K562 (cell line): ENCODE measurements at regions not wholly inside any gene's neighbourhood (a gene's known extent, or its start where the extent isn't known, plus 50 kb on each side); places are given as distances from the start of the nearest gene placed in this dataset.

Source experiments
- ATAC-seq: fragments of 200-7000 bp; cut with Tn5 transposase; 3 replicates; pipeline ENCODE4 v1.9.1; 2020; ENCODE audit warnings: moderate library complexity
- BruUV-seq: library from RNA; stranded (reverse); fragments of 400-500 nt; replicated peaks from 2 replicates; lab custom pipeline; 2021; lab: Mats Ljungman, UMichigan
- CTCF ChIA-PET: fragments of 300-600 bp; formaldehyde crosslinking; extraction: SDS; loops from one replicate; lab custom pipeline; 2021; ENCODE audit warnings: low intra/inter-chr PET ratio; lab: Yijun Ruan, JAX
- POLR2A ChIA-PET: fragments of 300-600, 350-650 bp; sonication (Branson Sonifier 250); formaldehyde crosslinking; extraction: SDS; loops from one replicate; lab custom pipeline; 2021; ENCODE audit warnings: antibody characterized with exemption, inconsistent platforms; lab: Yijun Ruan, JAX
- DNase-seq, 4 experiments: peaks; one replicate each; pipeline versions ENCODE4 v3.0.0 to v3.0.0-alpha.2; 2011 to 2018; ENCODE audit warnings: low spot score in 3 of 4, mixed read lengths in 3 of 4; ENCODE audit errors: extremely low read depth in 1 of 4
- FAIRE-seq: peaks from 2 replicates; lab custom pipeline; 2011; peaks lifted over from hg19 to GRCh38; lab: Jason Lieb, UNC
- H2AFZ ChIP-seq: 2 replicates; pipeline ENCODE4 v1.6.0; 2011; ENCODE audit warnings: low read depth, low read length, control low read depth, inconsistent platforms
- H3K27ac ChIP-seq: fragments of 200-600 bp; 3 replicates; pipeline ENCODE4 v1.8.0; 2011; ENCODE audit warnings: low read depth, mild to moderate bottlenecking, control low read depth, inconsistent platforms, low read length, moderate library complexity, mixed read lengths; ENCODE audit errors: extremely low read depth
- H3K27me3 ChIP-seq, 2 experiments: fragments of 300-600 bp in 1 of 2; 2 replicates in 1 of 2; 3 replicates in 1 of 2; pipeline versions ENCODE4 v1.6.0 to v1.8.0; 2011; ENCODE audit warnings: inconsistent platforms in 2 of 2, low read length in 2 of 2, mild to moderate bottlenecking in 1 of 2, mixed read lengths in 1 of 2, moderate library complexity in 1 of 2; ENCODE audit not compliant: control insufficient read depth in 2 of 2, insufficient read depth in 2 of 2
- H3K36me3 ChIP-seq: fragments of 300-600 bp; 3 replicates; pipeline ENCODE4 v1.8.0; 2011; ENCODE audit warnings: mild to moderate bottlenecking, low read length, inconsistent platforms; ENCODE audit not compliant: control insufficient read depth, insufficient read depth
- H3K4me1 ChIP-seq, 2 experiments: fragments of 200-600 bp in 1 of 2; replicated peaks in 1 of 2; 2 replicates in 1 of 2; 3 replicates in 1 of 2; pipeline versions ENCODE4 v1.5.1 to v1.8.0; 2011; ENCODE audit warnings: inconsistent platforms in 2 of 2, low read length in 2 of 2, mild to moderate bottlenecking in 1 of 2, mixed read lengths in 1 of 2, moderate library complexity in 1 of 2; ENCODE audit not compliant: control insufficient read depth in 2 of 2, insufficient read depth in 2 of 2
- H3K4me2 ChIP-seq: 2 replicates; pipeline ENCODE4 v1.6.1; 2011; ENCODE audit warnings: low read length, control low read depth, inconsistent platforms, mixed read lengths; ENCODE audit not compliant: insufficient read depth
- H3K4me3 ChIP-seq: fragments of 200-600 bp; sonication (generic), shearing (Covaris generic); 2 replicates; pipeline ENCODE4 v1.5.1; 2016; ENCODE audit warnings: control low read depth, inconsistent platforms
- H3K79me2 ChIP-seq: fragments of 200-600 bp; 3 replicates; pipeline ENCODE4 v1.8.0; 2011; ENCODE audit warnings: low read length, inconsistent platforms; ENCODE audit not compliant: control insufficient read depth, insufficient read depth
- H3K9ac ChIP-seq, 2 experiments: 2 replicates each; pipeline versions ENCODE4 v1.6.0 to v1.6.1; 2011; ENCODE audit warnings: low read depth in 2 of 2, low read length in 2 of 2, control low read depth in 1 of 2, inconsistent platforms in 1 of 2, mild to moderate bottlenecking in 1 of 2, mixed read lengths in 1 of 2; ENCODE audit not compliant: insufficient read depth in 1 of 2
- H3K9me1 ChIP-seq: one replicate; pipeline ENCODE4 v1.6.0; 2011; ENCODE audit warnings: inconsistent platforms, mild to moderate bottlenecking, low read length, moderate library complexity; ENCODE audit not compliant: control insufficient read depth, insufficient read depth
- H3K9me3 ChIP-seq: replicated peaks from 2 replicates; pipeline ENCODE4 v1.5.1; 2011; ENCODE audit warnings: low read depth, low read length, inconsistent platforms; ENCODE audit not compliant: control insufficient read depth, insufficient read depth
- H4K20me1 ChIP-seq: replicated peaks from 2 replicates; pipeline ENCODE4 v1.6.1; 2011; ENCODE audit warnings: low read length, inconsistent platforms, mixed read lengths; ENCODE audit not compliant: control insufficient read depth, insufficient read depth
- BCL6 ChIP-seq: fragments of 250-450 bp; sonication (Bioruptor Pico); IDR thresholded peaks from 2 replicates; pipeline ENCODE4 v1.4.0; 2020
- CXXC5 ChIP-seq: fragments of 250-450 bp; sonication (Bioruptor Pico); IDR thresholded peaks from 2 replicates; pipeline ENCODE4 v1.8.0; 2022; ENCODE audit warnings: inconsistent platforms, mild to moderate bottlenecking, moderate library complexity
- DIDO1 ChIP-seq: fragments of 450-650 bp; IDR thresholded peaks from 2 replicates; pipeline ENCODE4 v1.6.1; 2016; ENCODE audit warnings: low read depth, missing biosample characterization, missing genetic modification characterization
- ETV6 ChIP-seq, 3 experiments: fragments of 150-350 bp in 1 of 3; sonication (generic) in 1 of 3; formaldehyde crosslinking in 1 of 3; IDR thresholded peaks; 2 replicates each; pipeline versions ENCODE4 v1.6.1 to v1.8.0; 2014 to 2022; ENCODE audit warnings: borderline replicate concordance in 2 of 3, low read depth in 2 of 3, antibody characterized with exemption in 1 of 3, low read length in 1 of 3, mild to moderate bottlenecking in 1 of 3, missing genetic modification reagents in 1 of 3
- FOXM1 ChIP-seq, 2 experiments: fragments of 450-650 bp in 1 of 2; sonication (generic) in 1 of 2; formaldehyde crosslinking in 1 of 2; IDR thresholded peaks; 2 replicates each; pipeline versions ENCODE4 v1.6.1 to v1.9.0; 2017 to 2022; ENCODE audit warnings: low read depth in 2 of 2, mild to moderate bottlenecking in 2 of 2, missing genetic modification reagents in 1 of 2, moderate library complexity in 1 of 2
- HOMEZ ChIP-seq: fragments of 250-450 bp; sonication (Bioruptor Pico); IDR thresholded peaks from 2 replicates; pipeline ENCODE4 v1.4.0; 2020; ENCODE audit warnings: mild to moderate bottlenecking, moderate library complexity
- MCM2 ChIP-seq: fragments of 450-650 bp; IDR thresholded peaks from 2 replicates; pipeline ENCODE4 v1.6.1; 2017; ENCODE audit warnings: low read depth, mild to moderate bottlenecking
- TSHZ1 ChIP-seq: fragments of 250-450 bp; sonication (Bioruptor Pico); IDR thresholded peaks from 2 replicates; pipeline ENCODE4 v1.4.0; 2020; ENCODE audit warnings: mild to moderate bottlenecking, moderate library complexity
- ZBTB33 ChIP-seq: sonication (generic); formaldehyde crosslinking; IDR thresholded peaks from 2 replicates; pipeline ENCODE4 v1.8.1; 2023; ENCODE audit warnings: mild to moderate bottlenecking, missing genetic modification reagents
- ZNF436 ChIP-seq: fragments of 250-450, 450-650 bp; sonication (Bioruptor Pico); formaldehyde crosslinking; IDR thresholded peaks from 2 replicates; pipeline ENCODE4 v1.7.0; 2020; ENCODE audit warnings: mild to moderate bottlenecking
- WGBS: fragments of 100-300 bp; shearing (Covaris generic); methylation state at CpG from one replicate; pipeline ENCODE4 v1.1.6; 2016; ENCODE audit warnings: low coverage, mixed read lengths; ENCODE audit not compliant: insufficient coverage; ENCODE audit errors: missing lambda C conversion rate; 5-methylcytosine and 5-hydroxymethylcytosine counted together
- in situ Hi-C: fragments of 300-500 bp; cut with MboI; formaldehyde crosslinking; loops from 4 replicates; pipeline ENCODE4 v1.15.0; 2018; ENCODE audit warnings: inconsistent platforms, mixed read lengths
- intact Hi-C: fragments of 100-400 bp; cut with micrococcal nuclease; formaldehyde crosslinking; loops from 2 replicates; pipeline ENCODE4 v1.14.2; 2022

- no TSS peak for BruUV-seq
- no peak for ATAC-seq
Observed at GRCh38 chr1:29934255-29934772, 698.0 kb downstream of the PTPRU start.

More at GRCh38 chr1:29934255-29934772, 698.0 kb downstream of the PTPRU start:
- CTCF ChIA-PET, result no interaction called here
- intact Hi-C loops (no loop called here), in situ Hi-C loops (no loop called here)
- peaks cover 1 to 13% of the 10 kb centered on the region in 2 experiments; a peak in 2 of 5 replicates for H3K27me3 ChIP-seq
- H2AFZ ChIP-seq, result no peak overlapping the region
- H3K9me1 ChIP-seq, result no peaks in the 10 kb centered on the region
- H3K9me3 ChIP-seq, result no peaks in the 10 kb centered on the region
- H3K9ac ChIP-seq, result no peak overlapping the region
- H3K36me3 ChIP-seq, result no peaks in the 10 kb centered on the region
- H3K4me2 ChIP-seq, result no peak overlapping the region
- TF ChIP-seq FOXM1 (IDR thresholded peaks at IDR 0.05; ENCODE audit: low read depth) (no peak), FOXM1 (CRISPR knock-in tag; IDR thresholded peaks at IDR 0.05; ENCODE audit: low read depth) (no peak), DIDO1 (tag) (no peak), TSHZ1 (CRISPR knock-in tag) (no peak), BCL6 (CRISPR knock-in tag) (no peak), ZBTB33 (CRISPR knock-in tag) (no peak), HOMEZ (no peak), MCM2 (no peak), CXXC5 (CRISPR knock-in tag) (no peak), ZNF436 (CRISPR knock-in tag) (no peak), ETV6 (IDR thresholded peaks at IDR 0.05; ENCODE audit: borderline replicate concordance in 1 of 2, low read depth in 2 of 2, low read length in 1 of 2) (no peak), ETV6 (CRISPR knock-in tag; IDR thresholded peaks at IDR 0.05; ENCODE audit: borderline replicate concordance) (no peak)
- no peak overlapping the region for H3K27ac ChIP-seq
- no peaks in the 10 kb centered on the region; the same call in 1 of the 2 replicates for H4K20me1 ChIP-seq
- FAIRE-seq, result no peak
- no peaks in the 10 kb centered on the region for H3K4me1 ChIP-seq
- H3K79me2 ChIP-seq, result no peaks in the 10 kb centered on the region
- no peak overlapping the region for H3K4me3 ChIP-seq
- WGBS, result 3% methylated on average over 6 of the region's 6 CpGs
- no peak for DNase-seq
- POLR2A ChIA-PET, result no interaction called here
